GM21717 (cell line): ENCODE measurements at regions not wholly inside any gene's neighbourhood (a gene's known extent, or its start where the extent isn't known, plus 50 kb on each side); places are given as distances from the start of the nearest gene placed in this dataset.
"Not testable (repeated sequence)": the region's sequence is repeated elsewhere in the genome, so short reads cannot be mapped to it uniquely, and the experiment has no call there.

Experiments
- ATAC-seq: cut with Tn5 transposase; IDR thresholded peaks from one replicate; pipeline ENCODE4 v1.9.1; 2021; ENCODE audit warnings: mild to moderate bottlenecking, moderate library complexity; ENCODE audit not compliant: unreplicated experiment

DNA sequence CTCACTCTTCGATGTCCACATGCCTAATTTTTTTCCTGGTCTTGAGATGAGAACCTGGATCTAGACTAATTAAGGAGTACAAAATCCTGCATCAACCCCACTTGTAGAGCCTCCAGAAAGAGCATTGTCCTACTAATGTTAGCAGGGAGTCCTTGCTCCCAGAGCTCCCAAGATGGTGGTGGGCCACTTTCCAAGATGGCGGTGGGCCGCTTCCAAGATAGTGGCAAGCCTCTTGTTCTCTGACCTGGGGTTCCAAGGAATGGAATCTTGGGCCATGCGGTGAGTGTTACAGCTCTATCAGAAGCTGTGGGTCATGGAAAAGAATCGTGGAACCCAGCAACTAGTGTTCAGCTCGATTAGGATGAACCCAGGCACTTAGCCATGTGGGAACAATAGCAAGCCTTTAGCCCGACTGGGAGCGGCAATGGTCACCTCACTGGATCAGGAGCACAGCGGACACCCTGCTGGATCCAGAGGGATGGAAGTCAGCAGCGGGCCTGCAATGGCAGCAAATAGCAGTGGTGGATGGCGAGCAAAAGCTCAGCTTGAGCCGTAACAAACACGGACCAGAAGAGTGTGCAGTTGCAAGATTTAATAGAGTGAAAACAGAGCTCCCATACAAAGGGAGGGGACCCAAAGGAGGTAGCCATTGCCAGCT lies 1997.5 kb upstream of the RAG2 start:
- ATAC-seq: not testable (repeated sequence)

DNA sequence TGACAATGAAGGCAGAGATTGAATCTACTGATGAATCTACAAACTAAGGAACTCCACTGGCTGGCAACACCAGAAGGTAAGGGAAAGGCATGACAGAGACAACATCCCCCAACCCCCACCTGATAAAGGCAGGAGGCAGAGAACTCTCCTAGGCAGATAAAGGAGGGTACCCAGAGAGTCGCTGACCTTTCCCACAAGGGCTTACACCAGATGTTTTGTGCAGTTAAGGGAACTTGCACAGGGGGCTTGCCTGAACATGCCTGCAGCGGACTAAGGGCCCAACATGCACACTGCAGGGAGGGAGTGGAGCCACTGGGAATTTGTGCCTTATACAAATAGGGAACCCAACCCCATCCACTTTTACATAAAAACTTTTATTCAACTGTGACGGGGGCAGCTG lies 1996.9 kb upstream of the RAG2 start:
- no peak for ATAC-seq

- no peak for ATAC-seq
Measured at GRCh38 chr11:38593649-38594048, 1995.6 kb upstream of the RAG2 start.

DNA sequence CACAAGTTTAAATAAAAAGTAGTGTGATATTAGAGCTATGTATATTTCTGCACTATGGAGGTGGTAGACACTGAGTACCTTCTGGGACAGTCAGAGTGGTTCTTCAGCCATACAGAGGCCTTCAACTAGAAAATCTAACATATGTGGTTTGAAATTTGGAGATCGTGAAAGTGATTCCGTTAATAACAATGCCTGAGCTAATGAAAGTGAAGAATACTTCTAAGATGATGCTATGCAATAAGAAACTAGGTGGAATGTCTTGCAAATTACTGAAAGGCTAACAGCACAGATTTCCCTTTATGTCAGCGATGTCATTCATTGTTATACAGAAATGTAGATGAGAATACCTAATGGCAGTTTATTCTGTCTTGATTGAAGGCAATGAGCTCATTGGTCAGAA lies 1984.7 kb upstream of the RAG2 start:
- no peak for ATAC-seq

GRCh38 chr11:38582151-38582550 lies 1984.1 kb upstream of the RAG2 start:
- ATAC-seq: no peak

- no peak for ATAC-seq
Measured at GRCh38 chr11:38577769-38578168, 1979.7 kb upstream of the RAG2 start.

DNA sequence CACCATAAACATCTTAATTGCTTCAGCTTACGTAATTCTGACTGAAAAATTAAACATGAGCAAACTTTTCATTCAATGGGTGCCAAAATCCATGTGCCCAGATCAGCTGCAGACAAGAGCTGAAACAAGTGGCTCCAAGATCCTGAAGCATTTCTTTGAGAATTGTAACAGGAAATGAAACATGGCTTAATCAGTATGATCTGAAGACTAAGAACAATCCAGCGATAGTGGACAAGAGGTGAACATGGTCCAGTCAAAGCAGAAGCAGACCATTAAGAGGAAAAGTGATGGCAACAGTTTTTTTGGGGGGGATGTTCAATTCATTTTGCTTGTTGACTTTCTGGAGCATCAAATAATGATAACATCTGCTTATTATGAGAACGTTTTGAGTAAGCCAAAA lies 1964.5 kb upstream of the RAG2 start:
- no peak for ATAC-seq

- ATAC-seq: no peak
Measured at GRCh38 chr11:38553148-38553547, 1955.1 kb upstream of the RAG2 start.

GRCh38 chr11:38547462-38547861 lies 1949.4 kb upstream of the RAG2 start:
- ATAC-seq: no peak

DNA sequence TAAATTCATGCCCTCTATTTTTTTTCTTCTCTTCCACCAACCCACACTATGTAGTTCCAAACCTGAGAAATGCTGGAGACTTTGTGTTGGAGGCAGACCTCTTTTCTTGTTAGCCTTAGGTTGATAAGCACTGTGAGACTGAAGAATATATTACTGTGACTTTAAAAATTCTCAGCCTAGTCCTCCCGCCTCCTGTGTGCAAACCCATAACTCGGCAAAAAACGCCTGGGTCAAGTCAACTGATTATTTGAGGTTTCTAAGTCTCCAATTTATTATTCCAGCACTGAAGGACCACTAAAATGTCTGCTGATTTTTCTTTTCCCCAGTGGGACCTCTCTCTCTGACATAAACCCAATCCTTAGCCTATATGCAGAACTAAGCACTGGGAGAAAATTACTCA lies 1946.0 kb upstream of the RAG2 start:
- ATAC-seq: no peak

DNA sequence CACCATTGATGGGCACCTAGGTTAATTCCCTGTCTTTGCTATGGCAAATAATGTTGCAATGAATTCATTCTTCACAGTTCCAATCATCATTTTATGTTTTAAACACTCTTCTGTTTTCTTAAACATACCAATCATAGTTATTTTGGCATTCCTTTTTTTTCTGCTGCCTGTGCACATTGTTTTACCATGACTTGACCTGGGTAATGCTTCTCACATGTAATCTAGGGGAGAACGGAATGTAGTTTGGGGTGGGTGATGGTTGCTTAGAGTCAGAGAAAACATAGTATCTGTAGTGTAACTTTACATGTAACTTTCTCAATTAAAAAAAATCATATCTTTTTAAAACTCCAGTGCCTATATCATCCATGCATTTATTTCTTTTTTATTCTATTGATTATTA lies 1945.3 kb upstream of the RAG2 start:
- no peak for ATAC-seq

GRCh38 chr11:38538866-38539680 lies 1941.0 kb upstream of the RAG2 start:
- ATAC-seq: no peak

GRCh38 chr11:38530226-38530625 lies 1932.2 kb upstream of the RAG2 start:
- ATAC-seq: no peak

DNA sequence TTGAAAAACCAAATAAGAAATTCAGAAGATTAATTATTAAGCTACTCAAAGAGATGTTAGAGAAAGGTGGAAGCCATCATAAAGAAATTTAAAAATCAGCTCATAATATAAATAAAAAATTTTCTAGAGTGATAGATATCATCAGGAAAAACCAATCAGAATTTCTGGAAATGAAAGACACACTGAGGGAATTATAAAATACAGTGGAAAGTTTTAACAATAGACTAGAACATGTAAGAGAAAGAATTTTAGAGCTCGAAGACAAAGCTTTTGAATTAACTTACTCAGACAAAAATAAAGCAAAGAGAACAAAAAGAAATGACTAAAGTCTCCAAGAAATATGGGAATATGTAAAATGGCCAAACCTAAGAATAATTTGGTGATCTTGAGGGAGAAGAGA lies 1926.9 kb upstream of the RAG2 start:
- no peak for ATAC-seq

GRCh38 chr11:38517991-38518390 lies 1920.0 kb upstream of the RAG2 start:
- no peak for ATAC-seq

GRCh38 chr11:38512830-38513229 lies 1914.8 kb upstream of the RAG2 start:
- ATAC-seq: not testable (repeated sequence)

GRCh38 chr11:38510041-38510440 lies 1912.0 kb upstream of the RAG2 start:
- ATAC-seq: no peak

DNA sequence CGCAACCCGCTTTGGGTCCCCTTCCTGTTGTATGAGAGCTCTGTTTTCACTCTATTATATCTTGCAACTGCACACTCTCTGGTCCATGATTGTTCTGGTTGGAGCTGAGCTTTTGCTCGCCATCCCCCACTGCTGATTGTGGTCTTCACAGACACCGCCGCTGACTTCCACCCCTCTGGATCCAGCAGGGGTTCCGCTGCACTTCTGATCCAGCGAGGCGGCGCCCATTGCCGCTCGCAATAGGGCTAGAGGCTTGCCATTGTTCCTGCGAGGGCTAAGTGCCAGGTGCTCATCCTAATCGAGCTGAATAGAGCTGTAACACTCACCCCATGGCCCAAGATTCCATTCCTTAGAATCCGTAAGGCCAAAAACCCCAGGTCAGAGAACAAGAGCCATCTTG lies 1905.8 kb upstream of the RAG2 start:
- ATAC-seq: no peak

- no peak for ATAC-seq
Measured at GRCh38 chr11:38498721-38499120, 1900.7 kb upstream of the RAG2 start.

DNA sequence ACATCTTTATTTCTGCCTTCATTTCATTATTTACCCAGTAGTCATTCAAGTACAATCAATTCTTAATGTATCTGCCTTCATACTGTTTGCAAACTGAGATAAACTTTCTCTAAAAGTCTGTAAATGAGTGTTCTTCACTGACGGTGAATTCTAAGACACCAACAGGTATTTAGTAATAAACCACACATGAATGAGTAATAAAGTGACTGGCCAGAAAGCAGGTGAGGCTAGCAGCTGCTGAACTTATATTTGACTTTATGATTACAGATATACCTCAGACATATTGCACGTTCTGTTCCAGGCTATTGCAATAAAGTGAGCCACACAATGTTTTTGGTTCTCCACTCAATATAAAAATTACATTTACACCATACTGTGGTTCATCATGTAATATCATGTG lies 1894.0 kb upstream of the RAG2 start:
- ATAC-seq: no peak

DNA sequence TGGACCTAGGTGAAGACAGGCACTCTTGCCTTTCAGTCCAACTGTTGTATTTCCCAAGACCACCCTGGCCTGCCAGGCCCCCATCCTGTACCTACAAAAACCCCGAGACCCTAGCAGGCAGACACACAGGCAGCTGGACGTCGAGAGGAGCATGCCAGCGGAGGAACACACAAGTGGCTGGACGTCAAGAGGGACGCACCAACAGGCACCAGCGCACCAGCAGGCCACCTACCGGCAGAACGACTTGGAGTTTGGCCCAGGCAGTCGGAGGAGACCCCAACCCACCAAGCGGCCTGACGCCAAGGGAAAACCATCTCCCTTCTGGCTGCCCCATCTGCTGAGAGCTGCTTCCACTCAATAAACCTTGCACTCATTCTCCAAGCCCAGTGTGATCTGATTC lies 1883.4 kb upstream of the RAG2 start:
- ATAC-seq: no peak

DNA sequence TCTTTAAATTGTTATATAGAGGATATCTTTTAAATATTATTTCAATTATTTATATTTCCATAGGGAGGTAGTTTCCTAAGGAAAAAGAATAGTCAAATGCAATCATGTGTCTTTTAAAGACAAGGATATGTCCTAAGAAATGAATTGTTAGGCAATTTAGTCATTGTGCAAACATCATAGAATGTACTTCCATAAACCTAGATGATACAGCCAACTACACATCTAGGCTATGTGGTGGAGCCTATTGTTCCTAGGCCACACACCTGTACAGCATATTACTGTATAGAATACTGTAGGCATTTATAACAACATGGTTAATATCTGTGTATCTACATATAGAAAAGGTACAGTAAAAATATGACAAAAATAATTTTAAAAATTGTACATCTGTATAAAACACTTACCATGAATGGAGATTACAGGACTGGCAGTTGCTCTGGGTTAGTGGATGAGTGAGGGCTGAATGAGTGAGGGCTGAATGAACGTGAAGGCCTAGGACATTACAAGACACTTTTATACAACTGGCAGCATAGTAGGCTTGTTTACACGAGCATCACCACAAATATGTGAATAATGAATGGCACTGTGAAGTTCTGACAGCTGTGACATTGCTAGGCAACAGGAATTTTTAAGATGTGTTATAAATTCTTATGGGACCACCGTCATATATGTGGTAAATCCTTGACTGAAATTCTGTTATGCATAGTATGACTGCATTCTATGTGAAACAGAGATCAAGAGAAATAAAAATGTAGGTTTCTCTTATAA lies 1879.0 kb upstream of the RAG2 start:
- no peak for ATAC-seq
